Panc1 (cell line): ENCODE measurements at regions not wholly inside any gene's neighbourhood (a gene's known extent, or its start where the extent isn't known, plus 50 kb on each side); places are given as distances from the start of the nearest gene placed in this dataset.
"Not testable (repeated sequence)": the region's sequence is repeated elsewhere in the genome, so short reads cannot be mapped to it uniquely, and the experiment has no call there.

Source experiments
- ATAC-seq: fragments of 200-7000 bp; cut with Tn5 transposase; 2 replicates; pipeline ENCODE4 v1.9.1; 2020; ENCODE audit warnings: mild to moderate bottlenecking, moderate library complexity
- BruUV-seq: library from RNA; stranded (reverse); fragments of 400-500 nt; replicated peaks from 2 replicates; lab custom pipeline; 2021; lab: Mats Ljungman, UMichigan
- CTCF ChIA-PET: fragments of 300-600 bp; sonication (Branson Sonifier 250); formaldehyde crosslinking; loops from one replicate; lab custom pipeline; 2022; ENCODE audit warnings: antibody characterized with exemption; lab: Charles Lee
- POLR2A ChIA-PET: fragments of 300-600 bp; sonication (Branson Sonifier 250); formaldehyde crosslinking; loops from one replicate; lab custom pipeline; 2022; ENCODE audit warnings: antibody characterized with exemption; lab: Charles Lee
- DNase-seq: peaks from one replicate; pipeline ENCODE4 v3.0.0-alpha.2; 2010; ENCODE audit warnings: low read depth, low spot score
- H3K27ac ChIP-seq: 2 replicates; pipeline ENCODE4 v1.5.1; 2011; ENCODE audit warnings: mild to moderate bottlenecking, low read length, inconsistent platforms
- H3K27me3 ChIP-seq: fragments of 200-500 bp; sonication (Bioruptor generic); 2 replicates; pipeline ENCODE4 v1.6.0; 2014; ENCODE audit warnings: low read length, inconsistent platforms; ENCODE audit not compliant: control insufficient read depth, insufficient read depth
- H3K36me3 ChIP-seq: fragments of 200-500 bp; sonication (Bioruptor generic); 2 replicates; pipeline ENCODE4 v1.5.1; 2014; ENCODE audit warnings: inconsistent platforms, mild to moderate bottlenecking, low read length, moderate library complexity; ENCODE audit not compliant: control insufficient read depth, insufficient read depth
- H3K4me1 ChIP-seq: 2 replicates; pipeline ENCODE4 v1.5.1; 2011; ENCODE audit warnings: inconsistent platforms, mild to moderate bottlenecking, low read length, moderate library complexity; ENCODE audit not compliant: control insufficient read depth, insufficient read depth
- H3K4me3 ChIP-seq, 2 experiments: 2 replicates each; pipeline ENCODE4 v1.5.1; 2011 to 2012; ENCODE audit warnings: low read depth in 2 of 2, low read length in 2 of 2, mild to moderate bottlenecking in 2 of 2, inconsistent platforms in 1 of 2, moderate library complexity in 1 of 2
- H3K9me3 ChIP-seq: fragments of 200-500 bp; sonication (Bioruptor generic); 2 replicates; pipeline ENCODE4 v1.5.1; 2014; ENCODE audit warnings: low read depth, mild to moderate bottlenecking, inconsistent platforms, low read length, moderate library complexity; ENCODE audit not compliant: control insufficient read depth, insufficient read depth
- in situ Hi-C: cut with HindIII; loops from 2 replicates; pipeline ENCODE4 v1.10.0; 2016; ENCODE audit warnings: low sequenced_read_pairs, low pct_unique_long_range_greater_than_20kb
- intact Hi-C: fragments of 100-400 bp; cut with micrococcal nuclease; formaldehyde crosslinking; loops from one replicate; pipeline ENCODE4 v1.10.0; 2022; ENCODE audit not compliant: unreplicated experiment

- CTCF ChIA-PET, DNase-seq, H3K4me1 ChIP-seq, H3K36me3 ChIP-seq, intact Hi-C loops, H3K9me3 ChIP-seq, H3K4me3 ChIP-seq, POLR2A ChIA-PET, H3K27ac ChIP-seq, ATAC-seq, H3K27me3 ChIP-seq, in situ Hi-C loops, BruUV-seq: not testable (repeated sequence)
These were observed 57.8 kb upstream of the NBPF8 start for GRCh38 chr1:120357046-120357445.

GRCh38 chr1:120356170-120356569 is 58.7 kb upstream of the NBPF8 start:
- BruUV-seq, H3K9me3 ChIP-seq, DNase-seq, in situ Hi-C loops, intact Hi-C loops, H3K36me3 ChIP-seq, H3K27ac ChIP-seq, H3K4me3 ChIP-seq, CTCF ChIA-PET, H3K4me1 ChIP-seq, POLR2A ChIA-PET, H3K27me3 ChIP-seq, ATAC-seq: not testable (repeated sequence)

GRCh38 chr1:120354618-120355184 is 60.1 kb upstream of the NBPF8 start:
- H3K27ac ChIP-seq, intact Hi-C loops, CTCF ChIA-PET, H3K9me3 ChIP-seq, in situ Hi-C loops, BruUV-seq, H3K36me3 ChIP-seq, POLR2A ChIA-PET, DNase-seq, H3K4me1 ChIP-seq, H3K4me3 ChIP-seq, H3K27me3 ChIP-seq: not testable (repeated sequence)
- ATAC-seq: peak; percentile 100

- H3K27me3 ChIP-seq, H3K4me1 ChIP-seq, DNase-seq, H3K4me3 ChIP-seq, POLR2A ChIA-PET, H3K27ac ChIP-seq, ATAC-seq, in situ Hi-C loops, intact Hi-C loops, CTCF ChIA-PET, H3K36me3 ChIP-seq, BruUV-seq, H3K9me3 ChIP-seq: not testable (repeated sequence)
These were observed 72.4 kb upstream of the NBPF8 start for GRCh38 chr1:120342231-120343073.

- H3K4me3 ChIP-seq: peak overlapping the region; percentile 35 to 55
- H3K9me3 ChIP-seq, CTCF ChIA-PET, H3K27me3 ChIP-seq, ATAC-seq, H3K36me3 ChIP-seq, H3K4me1 ChIP-seq, in situ Hi-C loops, H3K27ac ChIP-seq, DNase-seq, POLR2A ChIA-PET, intact Hi-C loops: not testable (repeated sequence)
- BruUV-seq: TSS peak; percentile 88
These were observed 73.1 kb upstream of the NBPF8 start for GRCh38 chr1:120341756-120342155.

- BruUV-seq, H3K27ac ChIP-seq, H3K27me3 ChIP-seq, CTCF ChIA-PET, H3K9me3 ChIP-seq, ATAC-seq, in situ Hi-C loops, intact Hi-C loops, H3K36me3 ChIP-seq, DNase-seq, POLR2A ChIA-PET, H3K4me1 ChIP-seq: not testable (repeated sequence)
- peak overlapping the region; percentile 35 to 55; a peak in 3 of 4 replicates for H3K4me3 ChIP-seq
These were observed 73.7 kb upstream of the NBPF8 start for GRCh38 chr1:120340838-120341751.

- DNase-seq, H3K9me3 ChIP-seq, in situ Hi-C loops, H3K36me3 ChIP-seq, intact Hi-C loops, BruUV-seq, CTCF ChIA-PET, POLR2A ChIA-PET, ATAC-seq, H3K4me1 ChIP-seq, H3K27me3 ChIP-seq, H3K27ac ChIP-seq, H3K4me3 ChIP-seq: not testable (repeated sequence)
These were observed 99.1 kb upstream of the NBPF8 start for GRCh38 chr1:120315738-120316137.
